Retina (tissue), 1 donor: ENCODE measurements at regions not wholly inside any gene's neighbourhood (a gene's known extent, or its start where the extent isn't known, plus 50 kb on each side); places are given as distances from the start of the nearest gene placed in this dataset.
"Not testable (repeated sequence)": the region's sequence is repeated elsewhere in the genome, so short reads cannot be mapped to it uniquely, and the experiment has no call there.

Experiments
- DNase-seq: peaks from one replicate; pipeline ENCODE4 v3.0.0-alpha.2; 2016

DNA sequence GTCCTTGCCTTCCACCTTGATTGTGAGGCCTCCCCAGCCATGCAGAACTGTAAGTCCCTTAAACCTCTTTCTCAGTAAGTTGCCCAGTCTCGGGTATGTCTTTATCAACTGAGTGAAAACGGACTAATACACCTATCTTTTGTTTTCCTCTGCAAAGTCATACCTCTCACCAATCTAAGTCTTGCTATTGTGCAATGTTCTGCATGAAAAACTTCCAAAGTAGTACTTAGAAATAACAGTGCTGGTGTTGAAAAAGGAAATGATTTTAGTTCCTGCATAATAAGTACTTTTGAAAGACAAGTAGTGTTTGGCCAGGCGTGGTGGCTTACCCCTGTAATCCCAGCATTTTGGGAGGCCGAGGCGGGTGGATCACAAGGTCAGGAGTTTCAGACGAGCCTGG lies 573.5 kb downstream of the ANKRD50 start:
- no peak for DNase-seq

DNA sequence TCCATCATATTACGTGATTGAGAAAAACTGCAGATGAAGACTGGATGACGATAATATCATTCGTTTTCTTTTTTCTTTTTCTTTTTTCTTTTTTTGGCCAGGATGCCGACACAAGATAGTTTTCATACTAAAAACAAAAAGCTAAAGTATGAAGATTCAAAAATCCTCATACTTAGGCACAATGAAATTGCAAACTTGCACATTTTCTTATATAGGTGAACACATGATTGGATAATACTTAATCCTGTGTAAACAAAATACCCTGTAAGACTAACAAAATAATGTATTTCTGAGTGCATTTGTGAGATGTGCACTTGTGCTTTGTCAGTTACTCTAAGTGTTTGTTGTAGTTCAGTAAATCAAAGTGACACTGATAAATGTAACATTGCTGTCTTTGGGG lies 568.9 kb downstream of the ANKRD50 start:
- DNase-seq, result no peak

DNA sequence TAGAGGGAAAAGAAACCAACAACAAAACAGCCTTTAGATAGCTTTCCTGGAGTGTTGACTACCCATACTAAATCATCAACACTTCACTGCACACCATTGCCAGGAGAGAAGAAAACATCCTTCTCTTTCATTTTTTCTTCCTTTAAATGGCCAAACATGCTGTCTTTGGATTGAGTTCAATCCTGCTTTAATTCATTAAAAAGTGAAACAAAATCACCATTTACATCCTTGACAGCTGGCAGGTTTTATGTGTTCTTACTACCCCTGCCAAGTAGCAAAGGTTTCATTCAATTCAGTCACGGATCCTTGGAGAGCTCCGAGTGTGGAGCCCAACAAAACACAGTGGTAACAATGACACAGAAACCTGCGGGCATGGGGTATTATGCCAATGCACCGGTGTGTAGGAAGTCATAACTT lies 568.3 kb downstream of the ANKRD50 start:
- no peak for DNase-seq

DNA sequence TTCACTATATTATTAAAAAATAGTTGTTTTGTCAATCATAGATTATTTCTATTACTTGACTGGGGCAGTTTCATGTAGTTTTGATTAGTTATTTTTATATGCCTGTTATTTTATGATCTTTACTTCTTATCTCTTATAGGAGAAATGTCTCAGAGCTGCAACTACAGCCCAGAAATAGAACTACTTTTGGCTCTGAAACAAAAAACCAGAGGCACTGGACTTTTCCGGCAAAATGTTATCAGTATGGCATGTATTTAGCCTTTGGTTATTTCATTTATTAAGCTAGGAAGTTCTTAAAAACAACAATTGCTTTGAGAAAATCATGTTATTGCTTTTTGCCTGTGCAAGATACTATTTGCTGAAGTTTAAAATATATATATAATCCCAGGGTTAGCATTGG lies 566.5 kb downstream of the ANKRD50 start:
- DNase-seq, result no peak

DNA sequence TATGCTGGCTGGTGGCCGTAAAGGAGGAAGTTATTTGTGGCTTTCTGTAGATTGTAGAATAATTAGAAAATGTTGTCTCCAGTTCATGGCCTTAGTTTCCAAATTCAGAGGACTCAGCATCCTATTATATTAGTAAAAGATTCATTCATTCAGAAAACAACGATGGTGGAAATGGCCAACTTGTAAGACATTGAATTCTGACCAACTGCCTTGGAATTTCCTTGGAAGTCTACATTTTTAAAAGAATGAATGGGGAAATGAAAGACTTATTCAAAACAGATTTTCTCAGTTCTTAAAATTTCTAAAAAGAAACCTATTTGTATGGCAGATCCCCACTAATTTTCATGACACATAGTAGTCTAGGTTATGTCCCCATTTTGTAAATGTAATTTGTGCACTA lies 561.5 kb downstream of the ANKRD50 start:
- no peak for DNase-seq

DNA sequence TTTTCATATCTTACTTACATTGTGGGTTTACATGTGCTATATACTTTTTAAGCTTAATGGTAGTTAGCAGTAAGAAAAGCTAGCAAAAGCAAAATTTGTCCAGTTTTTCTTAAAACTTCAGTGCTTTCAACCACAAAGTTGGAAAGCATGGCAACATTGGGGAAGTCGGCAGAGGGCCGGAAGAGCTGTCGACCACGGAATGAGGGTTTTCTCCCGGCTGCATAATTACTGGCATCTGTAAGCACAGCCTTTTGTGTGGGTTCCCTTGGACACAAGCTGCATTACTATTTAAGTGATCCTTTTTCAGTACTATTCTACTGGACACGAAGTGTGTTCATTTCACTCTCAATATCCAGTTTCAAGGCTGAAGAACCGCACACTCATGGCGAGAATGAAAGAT lies 560.4 kb downstream of the ANKRD50 start:
- no peak for DNase-seq

DNA sequence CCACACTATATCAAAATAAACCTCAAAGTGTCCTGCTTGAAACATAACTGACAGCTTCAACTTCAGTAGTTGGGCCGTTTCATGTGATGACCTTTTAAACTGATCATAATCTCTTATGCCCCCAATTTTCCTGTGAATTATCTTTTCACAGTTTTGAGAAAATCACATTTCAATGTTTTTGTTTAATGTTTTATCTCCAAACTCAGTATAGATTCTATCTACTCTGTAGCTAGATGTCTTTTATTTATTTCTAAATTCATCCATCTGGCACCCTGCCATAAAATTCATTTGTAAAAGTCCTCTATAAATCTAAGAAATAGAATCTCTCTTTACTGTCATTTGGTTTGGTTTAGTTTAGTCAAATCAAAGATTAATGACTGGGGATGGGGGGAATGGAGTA lies 557.3 kb downstream of the ANKRD50 start:
- DNase-seq, result no peak

DNA sequence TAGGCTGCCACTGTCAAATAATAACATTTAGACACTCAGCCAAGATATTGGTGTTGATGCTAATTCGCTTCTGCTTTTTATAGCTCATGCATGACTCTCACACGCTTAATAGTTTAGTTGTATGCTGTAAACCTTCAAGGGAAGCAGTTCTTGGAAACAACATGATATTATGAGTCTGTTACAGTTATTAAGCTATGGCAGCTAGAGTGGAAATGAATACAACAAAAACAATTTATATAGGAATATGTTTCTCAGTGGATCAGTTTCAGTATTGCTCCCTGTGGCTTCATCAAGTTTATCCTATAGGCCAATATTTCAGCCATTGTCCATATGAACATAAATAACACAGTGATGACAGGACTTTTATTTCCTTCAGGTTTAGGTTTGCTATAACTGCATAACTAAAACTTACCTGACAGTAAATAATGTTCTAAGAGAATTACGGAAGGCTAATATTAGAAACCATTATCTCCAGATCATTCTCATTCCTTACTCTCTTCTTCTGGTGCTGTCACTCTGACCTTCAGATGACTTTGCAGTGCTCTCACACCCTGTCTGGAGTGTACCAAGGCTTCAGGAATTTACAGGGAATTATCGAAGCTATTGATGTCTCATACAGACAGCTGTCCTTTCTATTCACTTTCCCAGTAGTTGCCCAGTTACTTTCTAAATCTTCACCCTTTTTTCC lies 555.0 kb downstream of the ANKRD50 start:
- DNase-seq, result no peak

DNA sequence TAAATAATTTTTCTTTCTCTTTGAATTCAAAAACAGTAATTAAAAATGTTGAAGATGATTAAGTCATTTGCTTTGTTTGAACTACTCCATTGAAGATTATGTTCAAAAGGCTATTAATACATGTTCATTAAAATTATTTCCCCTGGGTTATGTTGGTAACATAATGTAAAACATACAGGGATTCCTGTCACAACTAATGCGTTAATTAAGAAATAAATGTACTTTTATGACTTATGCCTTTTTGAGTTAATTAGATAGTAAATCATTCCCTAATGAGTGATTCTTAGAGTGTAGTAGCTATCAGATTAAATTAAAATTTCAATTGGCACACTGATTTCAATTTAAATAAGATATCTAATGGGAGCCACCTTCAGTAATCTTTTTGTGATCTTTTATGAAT lies 549.1 kb downstream of the ANKRD50 start:
- no peak for DNase-seq

DNA sequence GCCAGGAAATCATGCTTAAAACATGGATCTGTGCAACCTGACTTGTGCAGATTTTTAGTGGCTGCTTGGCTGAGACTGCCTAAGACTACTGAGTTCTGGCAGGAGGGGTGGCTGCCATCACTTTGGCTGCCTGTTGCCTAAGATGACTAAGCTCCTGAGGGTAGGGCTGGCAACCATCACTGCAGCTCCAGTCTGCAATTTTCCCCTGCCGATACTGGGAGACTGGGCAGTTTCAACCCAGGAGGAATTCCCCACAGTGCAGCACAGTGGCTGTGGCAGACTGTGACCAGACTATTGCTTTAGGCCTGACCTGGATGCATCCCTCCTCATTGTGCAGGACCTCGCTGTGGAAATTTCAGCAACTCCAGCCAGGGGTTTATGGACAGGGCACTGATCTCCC lies 544.9 kb downstream of the ANKRD50 start:
- no peak for DNase-seq

DNA sequence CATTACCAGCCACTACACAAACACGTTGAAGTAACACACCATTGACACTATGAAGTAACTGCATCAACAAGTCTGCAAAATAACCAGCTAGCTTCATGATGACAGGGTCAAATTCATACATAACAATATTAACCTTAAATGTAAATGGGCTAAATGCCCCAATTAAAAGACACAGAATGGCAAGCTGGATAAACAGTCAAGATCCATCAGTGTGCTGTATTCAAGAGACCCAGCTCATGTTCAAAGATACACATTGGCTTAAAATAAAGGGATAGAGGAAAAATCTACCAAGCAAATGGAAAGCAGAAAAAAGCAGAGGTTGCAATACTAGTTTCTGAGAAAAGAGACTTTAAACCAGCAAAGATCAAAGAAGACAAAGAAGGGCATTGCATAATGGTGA lies 543.0 kb downstream of the ANKRD50 start:
- not testable (repeated sequence) for DNase-seq

DNA sequence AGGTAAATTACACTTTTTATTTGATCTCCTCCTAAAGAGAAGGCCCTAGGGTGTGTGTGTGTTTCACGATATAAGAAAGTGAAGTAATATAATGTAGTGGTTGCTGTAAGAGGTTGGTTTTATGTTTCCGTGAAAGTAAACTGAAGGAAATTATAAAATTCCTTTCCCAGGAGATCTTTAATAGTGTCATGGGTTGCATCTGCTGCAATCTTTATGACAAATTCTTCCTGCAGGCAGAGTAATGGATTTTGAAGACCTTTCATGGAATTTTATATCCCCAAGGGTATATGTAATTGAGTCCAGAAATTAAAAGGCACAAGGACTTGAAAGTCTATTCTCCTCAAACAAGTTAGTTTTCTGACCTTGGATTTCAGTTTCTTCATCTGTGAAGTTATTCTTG lies 538.6 kb downstream of the ANKRD50 start:
- DNase-seq, result no peak

DNA sequence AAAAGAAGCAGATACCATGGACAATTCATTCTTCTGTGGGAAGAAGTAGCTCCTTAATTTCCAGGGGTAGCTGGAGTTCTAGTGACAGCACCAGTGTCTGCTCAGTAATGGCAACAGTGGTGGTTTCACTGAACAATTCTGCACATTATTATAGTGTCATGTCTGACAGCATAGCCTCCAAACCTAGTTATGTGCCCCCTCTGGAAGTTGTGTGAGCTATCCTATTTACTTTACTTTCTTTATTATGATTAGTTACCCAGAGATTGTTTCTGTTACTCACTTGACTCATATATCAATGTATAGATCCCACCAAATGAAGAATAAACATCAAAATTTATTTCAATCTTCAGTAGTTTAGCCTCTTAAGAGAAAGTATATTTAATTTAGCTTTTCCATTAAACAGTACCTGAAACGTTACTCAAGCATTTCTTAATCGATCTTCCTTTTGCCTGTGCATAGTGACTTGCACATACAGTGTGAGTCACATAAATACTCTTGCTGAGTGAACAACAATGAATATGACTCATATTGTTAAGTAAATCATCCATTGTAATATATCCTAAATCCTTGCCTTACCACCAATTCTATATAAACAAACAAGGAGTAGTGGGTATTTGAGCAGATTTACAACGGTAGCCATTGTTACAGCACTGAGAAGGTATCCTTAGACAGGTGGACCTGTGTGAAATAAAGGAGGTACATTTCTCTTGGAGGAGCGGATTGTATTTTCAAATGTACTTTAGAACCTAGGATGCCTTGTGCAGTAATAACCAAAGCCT lies 534.7 kb downstream of the ANKRD50 start:
- DNase-seq, result no peak

DNA sequence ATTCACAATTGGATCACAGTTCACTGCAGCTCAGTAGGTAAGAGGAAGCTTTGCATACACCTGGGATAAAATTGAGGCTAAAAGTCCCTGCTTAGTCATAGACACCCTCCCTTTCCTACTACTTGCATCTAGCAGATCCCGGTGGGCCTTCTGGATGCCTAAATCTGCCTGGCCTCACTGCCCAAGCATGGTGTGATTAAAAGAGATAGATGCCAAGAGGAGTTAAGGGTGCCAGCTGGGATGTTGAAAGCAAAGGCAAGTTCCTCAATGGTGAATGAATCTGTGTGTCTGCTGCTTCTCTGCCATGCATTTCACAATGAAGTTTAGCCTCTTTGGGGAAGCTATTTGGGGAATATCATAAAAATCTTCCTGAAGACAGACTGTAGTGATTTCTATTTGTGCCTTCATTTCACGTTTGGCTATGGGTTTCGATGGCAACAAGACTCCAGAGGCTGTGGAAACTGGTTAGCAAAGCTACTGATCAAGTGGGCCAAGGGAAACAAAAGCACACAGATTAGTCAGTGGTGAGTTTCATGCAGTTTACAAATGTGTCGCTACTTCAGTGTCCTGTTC lies 534.0 kb downstream of the ANKRD50 start:
- no peak for DNase-seq

DNA sequence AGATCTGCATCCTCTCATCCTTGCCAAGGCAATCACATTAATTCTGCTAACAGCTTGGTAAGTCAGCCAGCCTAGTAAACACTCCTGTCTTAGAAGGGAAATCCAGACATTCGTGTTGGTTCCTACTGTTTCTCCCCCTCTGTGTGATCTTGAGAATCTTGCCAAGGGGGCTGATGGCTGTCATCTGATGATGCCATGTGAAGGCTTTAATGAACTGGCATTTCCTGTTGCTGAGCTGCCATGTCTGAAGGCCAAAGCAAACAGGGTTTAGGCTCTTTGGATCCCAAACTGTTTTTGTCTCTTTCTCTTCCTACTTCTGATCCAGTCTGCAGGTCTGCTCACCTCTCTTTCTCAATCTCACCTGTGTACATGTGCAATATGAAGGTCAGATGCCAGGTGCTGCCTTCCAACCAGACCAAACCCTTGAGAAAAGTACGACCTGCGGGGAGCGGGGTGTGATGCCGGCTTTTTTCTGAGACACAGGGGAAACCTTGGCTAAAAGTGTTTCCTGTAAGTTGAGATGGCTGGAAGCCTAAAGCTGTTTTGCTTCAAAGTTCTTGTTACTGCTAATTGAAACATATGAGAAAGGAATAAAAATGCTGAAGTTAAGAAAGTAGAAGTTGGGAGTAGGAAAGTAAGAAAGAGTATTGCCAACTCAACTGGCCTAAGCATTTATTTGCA lies 532.9 kb downstream of the ANKRD50 start:
- DNase-seq, result no peak

DNA sequence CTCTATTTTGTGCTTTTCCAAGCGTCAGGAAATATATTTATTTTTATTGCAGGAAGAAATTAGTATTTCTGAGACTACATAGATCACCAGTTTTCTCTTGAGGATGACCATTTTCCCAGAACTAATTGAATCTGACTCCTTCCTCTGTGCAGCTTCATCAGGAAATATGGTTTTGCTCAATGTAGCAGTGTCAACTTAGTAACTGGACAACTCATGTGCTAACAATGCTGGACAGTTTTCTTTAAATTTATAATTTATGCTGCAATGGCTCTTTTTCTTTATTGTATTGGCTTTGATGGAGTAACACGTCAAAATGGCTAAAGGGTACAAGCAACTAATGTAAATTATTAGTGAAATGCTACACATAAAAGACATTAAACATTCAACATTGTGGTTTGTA lies 531.5 kb downstream of the ANKRD50 start:
- DNase-seq, result no peak

DNA sequence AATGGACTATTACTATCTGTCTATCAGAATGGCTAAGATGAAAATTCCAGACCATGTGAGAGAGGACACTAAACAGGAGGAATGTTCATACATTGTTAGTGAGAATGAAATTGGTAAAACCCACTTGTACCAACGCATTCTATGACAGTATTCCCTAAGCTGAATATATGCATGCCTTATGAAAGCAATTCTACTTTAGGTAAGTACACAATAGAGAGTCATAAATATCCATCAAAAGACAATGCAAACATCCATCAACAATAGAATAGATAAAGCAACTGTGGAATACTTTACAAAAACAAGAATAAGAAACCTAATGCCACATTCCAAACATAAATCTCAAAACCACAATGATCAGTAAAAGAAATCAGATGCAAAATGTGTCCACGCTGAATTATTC lies 529.3 kb downstream of the ANKRD50 start:
- DNase-seq, result no peak

DNA sequence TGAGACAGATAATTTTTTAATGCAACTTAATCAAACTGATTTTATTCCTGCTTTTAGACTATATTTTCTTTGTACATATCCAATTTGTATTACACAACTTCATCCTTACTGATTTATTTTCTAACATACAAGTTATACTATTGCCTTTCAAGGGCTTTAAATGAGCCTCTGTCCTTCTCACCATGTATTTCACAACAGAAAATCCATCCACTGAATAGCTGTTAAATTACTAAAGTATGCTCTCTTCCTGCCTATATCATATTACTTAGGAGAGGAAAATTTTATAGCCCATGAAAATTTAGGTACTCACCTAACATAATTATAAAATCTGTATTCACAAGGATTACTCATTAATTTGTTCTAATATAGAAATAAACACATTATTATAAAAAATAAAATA lies 528.6 kb downstream of the ANKRD50 start:
- no peak for DNase-seq

DNA sequence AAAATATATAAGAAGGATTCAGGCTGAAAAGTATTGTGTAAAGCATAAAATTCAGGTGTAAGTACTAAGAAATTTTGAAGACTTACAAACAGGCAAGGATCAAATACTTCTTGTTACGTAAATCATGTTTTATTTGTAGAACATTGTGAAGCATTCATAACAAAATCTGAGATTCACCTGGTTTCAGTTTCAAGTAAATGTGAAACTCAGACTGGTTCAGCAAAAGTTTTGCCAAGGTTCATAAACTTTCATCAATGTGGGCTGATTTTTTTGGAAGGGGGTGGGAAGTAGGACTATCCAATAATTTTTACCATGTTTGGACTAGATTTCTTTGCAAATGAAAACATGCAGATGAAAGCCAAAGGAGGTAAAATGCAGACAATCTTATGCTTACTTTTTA lies 527.7 kb downstream of the ANKRD50 start:
- DNase-seq, result no peak

DNA sequence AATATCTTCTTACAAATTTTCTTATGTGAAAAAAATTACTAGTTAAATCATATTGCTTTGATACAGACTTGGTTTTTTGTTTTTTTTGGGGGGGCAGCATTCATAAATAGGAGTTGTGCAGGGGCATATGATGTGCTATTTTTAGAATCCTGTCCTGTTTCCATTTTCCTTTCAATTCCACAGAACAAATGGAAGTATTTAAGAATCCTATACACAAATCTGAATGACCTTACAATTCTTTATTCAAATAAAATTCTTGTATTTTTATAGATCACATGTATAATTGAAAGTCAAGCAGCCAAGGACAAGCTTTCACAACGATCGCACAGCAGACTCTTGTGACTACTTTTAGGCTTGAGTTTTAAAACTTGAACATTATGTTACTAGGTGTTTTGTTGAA lies 523.9 kb downstream of the ANKRD50 start:
- DNase-seq, result no peak

DNA sequence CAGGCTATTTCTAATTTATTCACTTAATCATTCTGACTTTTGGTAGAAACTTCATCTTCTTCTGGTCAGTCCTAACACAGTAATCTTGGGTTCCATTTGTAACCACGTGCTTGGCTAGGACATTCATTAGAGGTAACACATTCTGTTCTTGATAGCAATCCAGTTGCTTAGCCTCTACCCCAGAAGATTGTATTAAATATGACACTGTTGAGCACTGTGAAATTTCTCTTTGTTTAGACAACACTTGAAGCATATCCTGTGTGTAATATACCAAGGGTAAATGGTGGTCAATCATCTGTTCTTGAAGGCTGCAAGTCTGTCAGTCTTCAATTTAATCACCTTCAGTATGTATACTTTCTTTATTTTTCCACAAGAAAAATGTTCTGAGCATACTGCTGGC lies 523.0 kb downstream of the ANKRD50 start:
- no peak for DNase-seq

DNA sequence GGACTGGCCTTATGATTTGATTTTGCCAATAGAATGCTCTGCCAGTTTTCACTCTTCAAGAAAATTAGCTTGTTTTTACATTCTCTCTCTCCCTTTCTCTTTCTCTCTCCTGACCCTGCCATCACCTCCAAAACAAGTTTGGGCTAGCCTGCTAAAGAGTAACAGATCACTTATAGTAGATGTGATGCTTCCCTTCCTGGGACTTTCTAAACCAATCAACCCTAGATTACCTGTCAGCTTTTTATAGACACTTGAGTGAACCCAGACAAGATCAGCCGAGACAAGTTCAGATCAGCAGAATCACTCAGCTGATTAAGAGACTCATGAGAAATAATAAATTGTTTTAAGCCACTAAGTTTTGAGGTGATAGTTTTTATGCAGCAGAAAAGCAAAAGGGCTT lies 521.2 kb downstream of the ANKRD50 start:
- no peak for DNase-seq

DNA sequence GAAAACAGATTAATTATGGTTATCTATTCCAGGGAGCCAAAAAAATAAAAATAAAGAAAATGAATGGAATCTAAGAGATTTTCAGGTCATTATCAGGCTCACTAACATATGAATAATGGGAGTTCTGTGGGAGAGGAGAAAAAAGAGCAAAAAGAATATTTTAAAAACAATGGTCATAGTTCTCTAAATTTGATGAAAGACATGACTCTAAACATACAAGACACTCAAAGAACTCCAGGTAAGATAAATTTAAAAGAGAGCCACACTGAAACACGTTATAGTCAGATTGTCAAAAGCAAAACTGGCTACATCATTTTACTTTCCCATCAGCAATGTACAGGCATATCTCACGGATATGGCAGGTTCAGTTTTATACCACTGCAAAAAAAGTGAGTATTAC lies 520.0 kb downstream of the ANKRD50 start:
- DNase-seq, result no peak

DNA sequence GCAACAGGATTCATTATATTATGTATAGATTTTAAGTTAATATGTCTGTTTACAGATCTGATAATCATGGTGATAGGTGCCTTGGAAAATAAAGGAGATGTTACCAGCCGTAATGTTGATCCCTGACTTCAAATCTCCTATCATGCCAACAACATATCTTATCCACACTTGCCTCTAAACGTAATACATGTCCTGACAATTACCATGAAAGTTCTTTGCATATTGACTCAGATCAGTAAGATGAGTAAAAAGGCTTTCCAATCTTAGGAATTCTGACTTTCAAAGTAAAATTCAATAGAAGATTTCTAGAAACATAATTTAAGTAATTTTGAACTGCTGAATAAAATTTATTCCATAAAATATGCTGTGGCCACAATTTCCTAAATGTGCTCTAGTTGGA lies 513.3 kb downstream of the ANKRD50 start:
- no peak for DNase-seq
